ENCODE measurements at regions not wholly inside any gene's neighbourhood (a gene's known extent, or its start where the extent isn't known, plus 50 kb on each side); places are given as distances from the start of the nearest gene placed in this dataset.
A peak's percentile ranks its signal among the peaks of the same experiment; 100 is the strongest.

- whole genome bisulfite sequencing = 94% methylated on average over 2 of the region's 2 CpGs
- no peaks in the 10 kb centered on the region for H3K27me3 ChIP-seq (ENCODE audit: control insufficient read depth in 2 of 2, insufficient read depth in 1 of 2, low read length in 1 of 2)
- H3K4me3 ChIP-seq (ENCODE audit: low read length in 2 of 2) = no peak overlapping the region
These were observed 252.3 kb upstream of the SASH1 start for GRCh38 chr6:148090326-148090725.

GRCh38 chr6:148091394-148091793 lies 251.2 kb upstream of the SASH1 start:
- Histone ChIP-seq H3K27me3 (ENCODE audit: control insufficient read depth in 2 of 2, insufficient read depth in 1 of 2, low read length in 1 of 2) (no peaks in the 10 kb centered on the region), H3K9me3 (ENCODE audit: control insufficient read depth in 2 of 2, insufficient read depth in 1 of 2, low read length in 1 of 2) (peaks cover 0 to 4% of the 10 kb centered on the region in 2 donors), H3K36me3 (ENCODE audit: control insufficient read depth in 2 of 2, insufficient read depth in 2 of 2, low read length in 1 of 2) (no peaks in the 10 kb centered on the region), H3K4me1 (ENCODE audit: control insufficient read depth in 2 of 2, insufficient read depth in 2 of 2, low read length in 2 of 2) (no peaks in the 10 kb centered on the region), H3K4me3 (ENCODE audit: low read length in 2 of 2) (no peak overlapping the region), H3K27ac (ENCODE audit: low read depth in 1 of 2, low read length in 1 of 2) (no peak overlapping the region)
- no peak for DNase-seq (ENCODE audit: low read depth in 6 of 9, low spot score in 9 of 9)

More at GRCh38 chr6:148090326-148090725, 252.3 kb upstream of the SASH1 start:
- no peak for DNase-seq (ENCODE audit: low read depth in 6 of 9, low spot score in 9 of 9)
- Histone ChIP-seq H3K27ac (ENCODE audit: low read depth in 1 of 2, low read length in 1 of 2) (no peak overlapping the region), H3K4me1 (ENCODE audit: control insufficient read depth in 2 of 2, insufficient read depth in 2 of 2, low read length in 2 of 2) (no peaks in the 10 kb centered on the region), H3K36me3 (ENCODE audit: control insufficient read depth in 2 of 2, insufficient read depth in 2 of 2, low read length in 1 of 2) (no peaks in the 10 kb centered on the region), H3K9me3 (ENCODE audit: control insufficient read depth in 2 of 2, insufficient read depth in 1 of 2, low read length in 1 of 2) (peaks cover 0 to 4% of the 10 kb centered on the region in 2 donors)

- no peaks in the 10 kb centered on the region for H3K36me3 ChIP-seq (ENCODE audit: control insufficient read depth in 2 of 2, insufficient read depth in 2 of 2, low read length in 1 of 2)
- no peaks in the 10 kb centered on the region for H3K27me3 ChIP-seq (ENCODE audit: control insufficient read depth in 2 of 2, insufficient read depth in 1 of 2, low read length in 1 of 2)
- H3K4me3 ChIP-seq (ENCODE audit: low read length in 2 of 2) = no peak overlapping the region
- H3K4me1 ChIP-seq (ENCODE audit: control insufficient read depth in 2 of 2, insufficient read depth in 2 of 2, low read length in 2 of 2) = peaks cover 0 to 3% of the 10 kb centered on the region in 2 donors
- H3K9me3 ChIP-seq (ENCODE audit: control insufficient read depth in 2 of 2, insufficient read depth in 1 of 2, low read length in 1 of 2) = no peaks in the 10 kb centered on the region
- WGBS = 97% methylated on average over 8 of the region's 8 CpGs
- no peak for DNase-seq (ENCODE audit: low read depth in 6 of 9, low spot score in 9 of 9)
- no peak overlapping the region for H3K27ac ChIP-seq (ENCODE audit: low read depth in 1 of 2, low read length in 1 of 2)
These were observed 239.2 kb upstream of the SASH1 start for GRCh38 chr6:148103436-148103835.

- no peaks in the 10 kb centered on the region for H3K9me3 ChIP-seq (ENCODE audit: control insufficient read depth in 2 of 2, insufficient read depth in 1 of 2, low read length in 1 of 2)
- H3K27ac ChIP-seq (ENCODE audit: low read depth in 1 of 2, low read length in 1 of 2) = no peak overlapping the region
- no peak for DNase-seq (ENCODE audit: low read depth in 6 of 9, low spot score in 9 of 9)
- H3K27me3 ChIP-seq (ENCODE audit: control insufficient read depth in 2 of 2, insufficient read depth in 1 of 2, low read length in 1 of 2) = no peaks in the 10 kb centered on the region
- peaks cover 0 to 5% of the 10 kb centered on the region in 2 donors for H3K4me1 ChIP-seq (ENCODE audit: control insufficient read depth in 2 of 2, insufficient read depth in 2 of 2, low read length in 2 of 2)
- WGBS = 98% methylated on average over 3 of the region's 3 CpGs
- H3K36me3 ChIP-seq (ENCODE audit: control insufficient read depth in 2 of 2, insufficient read depth in 2 of 2, low read length in 1 of 2) = no peaks in the 10 kb centered on the region
- H3K4me3 ChIP-seq (ENCODE audit: low read length in 2 of 2) = no peak overlapping the region
These were observed 238.5 kb upstream of the SASH1 start for GRCh38 chr6:148104131-148104530.

GRCh38 chr6:148105695-148106094 lies 236.9 kb upstream of the SASH1 start:
- Histone ChIP-seq H3K27ac (ENCODE audit: low read depth in 1 of 2, low read length in 1 of 2) (no peak overlapping the region), H3K9me3 (ENCODE audit: control insufficient read depth in 2 of 2, insufficient read depth in 1 of 2, low read length in 1 of 2) (no peaks in the 10 kb centered on the region), H3K4me1 (ENCODE audit: control insufficient read depth in 2 of 2, insufficient read depth in 2 of 2, low read length in 2 of 2) (peaks cover 0 to 5% of the 10 kb centered on the region in 2 donors), H3K36me3 (ENCODE audit: control insufficient read depth in 2 of 2, insufficient read depth in 2 of 2, low read length in 1 of 2) (no peaks in the 10 kb centered on the region), H3K27me3 (ENCODE audit: control insufficient read depth in 2 of 2, insufficient read depth in 1 of 2, low read length in 1 of 2) (no peaks in the 10 kb centered on the region), H3K4me3 (ENCODE audit: low read length in 2 of 2) (no peak overlapping the region)
- WGBS = 93% methylated on average over 1 of the region's 1 CpG
- DNase-seq (ENCODE audit: low read depth in 6 of 9, low spot score in 9 of 9) = no peak

- Histone ChIP-seq H3K4me3 (ENCODE audit: low read length in 2 of 2) (no peak overlapping the region), H3K9me3 (ENCODE audit: control insufficient read depth in 2 of 2, insufficient read depth in 1 of 2, low read length in 1 of 2) (no peaks in the 10 kb centered on the region), H3K27me3 (ENCODE audit: control insufficient read depth in 2 of 2, insufficient read depth in 1 of 2, low read length in 1 of 2) (no peaks in the 10 kb centered on the region), H3K4me1 (ENCODE audit: control insufficient read depth in 2 of 2, insufficient read depth in 2 of 2, low read length in 2 of 2) (peaks cover 0 to 5% of the 10 kb centered on the region in 2 donors), H3K36me3 (ENCODE audit: control insufficient read depth in 2 of 2, insufficient read depth in 2 of 2, low read length in 1 of 2) (no peaks in the 10 kb centered on the region), H3K27ac (ENCODE audit: low read depth in 1 of 2, low read length in 1 of 2) (no peak overlapping the region)
- peak in 1 of 9 donors; percentile 6 for DNase-seq (ENCODE audit: low read depth in 6 of 9, low spot score in 9 of 9)
- WGBS = 94% methylated on average over 3 of the region's 3 CpGs
These were observed 234.7 kb upstream of the SASH1 start for GRCh38 chr6:148107911-148108310.

- Histone ChIP-seq H3K27ac (ENCODE audit: low read depth in 1 of 2, low read length in 1 of 2) (no peak overlapping the region), H3K27me3 (ENCODE audit: control insufficient read depth in 2 of 2, insufficient read depth in 1 of 2, low read length in 1 of 2) (no peaks in the 10 kb centered on the region), H3K36me3 (ENCODE audit: control insufficient read depth in 2 of 2, insufficient read depth in 2 of 2, low read length in 1 of 2) (no peaks in the 10 kb centered on the region), H3K9me3 (ENCODE audit: control insufficient read depth in 2 of 2, insufficient read depth in 1 of 2, low read length in 1 of 2) (no peaks in the 10 kb centered on the region), H3K4me3 (ENCODE audit: low read length in 2 of 2) (no peak overlapping the region), H3K4me1 (ENCODE audit: control insufficient read depth in 2 of 2, insufficient read depth in 2 of 2, low read length in 2 of 2) (peaks cover 0 to 5% of the 10 kb centered on the region in 2 donors)
- WGBS = 97% methylated on average over 3 of the region's 3 CpGs
- peak in 3 of 9 donors; percentile 1 to 18 (median 3) for DNase-seq (ENCODE audit: low read depth in 6 of 9, low spot score in 9 of 9)
These were observed 232.9 kb upstream of the SASH1 start for GRCh38 chr6:148109732-148110131.

- peaks cover 0 to 5% of the 10 kb centered on the region in 2 donors for H3K4me1 ChIP-seq (ENCODE audit: control insufficient read depth in 2 of 2, insufficient read depth in 2 of 2, low read length in 2 of 2)
- WGBS = 90% methylated on average over 3 of the region's 3 CpGs
- no peak for DNase-seq (ENCODE audit: low read depth in 6 of 9, low spot score in 9 of 9)
- H3K27ac ChIP-seq (ENCODE audit: low read depth in 1 of 2, low read length in 1 of 2) = no peak overlapping the region
- H3K4me3 ChIP-seq (ENCODE audit: low read length in 2 of 2) = no peak overlapping the region
- no peaks in the 10 kb centered on the region for H3K36me3 ChIP-seq (ENCODE audit: control insufficient read depth in 2 of 2, insufficient read depth in 2 of 2, low read length in 1 of 2)
- H3K9me3 ChIP-seq (ENCODE audit: control insufficient read depth in 2 of 2, insufficient read depth in 1 of 2, low read length in 1 of 2) = no peaks in the 10 kb centered on the region
- H3K27me3 ChIP-seq (ENCODE audit: control insufficient read depth in 2 of 2, insufficient read depth in 1 of 2, low read length in 1 of 2) = no peaks in the 10 kb centered on the region
These were observed 231.7 kb upstream of the SASH1 start for GRCh38 chr6:148110925-148111324.

GRCh38 chr6:148112851-148113319 lies 229.8 kb upstream of the SASH1 start:
- DNase-seq (ENCODE audit: low read depth in 6 of 9, low spot score in 9 of 9) = no peak
- 100% methylated on average over 2 of the region's 2 CpGs for WGBS
- Histone ChIP-seq H3K27ac (ENCODE audit: low read depth in 1 of 2, low read length in 1 of 2) (no peak overlapping the region), H3K27me3 (ENCODE audit: control insufficient read depth in 2 of 2, insufficient read depth in 1 of 2, low read length in 1 of 2) (no peaks in the 10 kb centered on the region), H3K9me3 (ENCODE audit: control insufficient read depth in 2 of 2, insufficient read depth in 1 of 2, low read length in 1 of 2) (no peaks in the 10 kb centered on the region), H3K4me1 (ENCODE audit: control insufficient read depth in 2 of 2, insufficient read depth in 2 of 2, low read length in 2 of 2) (peaks cover 0 to 5% of the 10 kb centered on the region in 2 donors), H3K4me3 (ENCODE audit: low read length in 2 of 2) (no peak overlapping the region), H3K36me3 (ENCODE audit: control insufficient read depth in 2 of 2, insufficient read depth in 2 of 2, low read length in 1 of 2) (no peaks in the 10 kb centered on the region)

- Histone ChIP-seq H3K4me3 (ENCODE audit: low read length in 2 of 2) (no peak overlapping the region), H3K27me3 (ENCODE audit: control insufficient read depth in 2 of 2, insufficient read depth in 1 of 2, low read length in 1 of 2) (no peaks in the 10 kb centered on the region), H3K4me1 (ENCODE audit: control insufficient read depth in 2 of 2, insufficient read depth in 2 of 2, low read length in 2 of 2) (no peaks in the 10 kb centered on the region), H3K27ac (ENCODE audit: low read depth in 1 of 2, low read length in 1 of 2) (no peak overlapping the region), H3K36me3 (ENCODE audit: control insufficient read depth in 2 of 2, insufficient read depth in 2 of 2, low read length in 1 of 2) (no peaks in the 10 kb centered on the region), H3K9me3 (ENCODE audit: control insufficient read depth in 2 of 2, insufficient read depth in 1 of 2, low read length in 1 of 2) (no peaks in the 10 kb centered on the region)
- DNase-seq (ENCODE audit: low read depth in 6 of 9, low spot score in 9 of 9) = no peak
- 88% methylated on average over 3 of the region's 3 CpGs for WGBS
These were observed 226.6 kb upstream of the SASH1 start for GRCh38 chr6:148116001-148116400.

Measured in thymus (tissue), 11 donors.